ENCODE measurements at regions not wholly inside any gene's neighbourhood (a gene's known extent, or its start where the extent isn't known, plus 50 kb on each side); places are given as distances from the start of the nearest gene placed in this dataset.

- Histone ChIP-seq H3K4me3 (no peak overlapping the region), H3K27ac (no peak overlapping the region), H3K4me1 (replicated peaks in 1 of 2) (no peaks in the 10 kb centered on the region)
- in situ Hi-C loops (cut with MboI; ENCODE audit: low pct_unique_long_range_greater_than_20kb in 2 of 9, low sequenced_read_pairs in 9 of 9, unreplicated experiment in 9 of 9), result no loop called here
- no peak for ATAC-seq (replicated peaks in 6 of 8)
- 39 to 90% (median 76%) methylated on average over 4 to 12 of the region's 14 CpGs; no CpG with 5 or more reads in 3 of the 10 experiments for WGBS, 10 experiments
Measured at GRCh38 chr11:70844387-70844786, 408.0 kb downstream of the SHANK2 start.

GRCh38 chr11:70845591-70846041, 406.8 kb downstream of the SHANK2 start:
- WGBS, 10 experiments, result 0 to 85% (median 59%) methylated on average over 1 to 13 of the region's 16 CpGs
- H3K4me1 ChIP-seq (replicated peaks in 1 of 2), result no peaks in the 10 kb centered on the region
- in situ Hi-C loops (cut with MboI; ENCODE audit: low pct_unique_long_range_greater_than_20kb in 2 of 9, low sequenced_read_pairs in 9 of 9, unreplicated experiment in 9 of 9), result no loop called here
- no peak overlapping the region for H3K27ac ChIP-seq
- ATAC-seq (replicated peaks in 6 of 8), result no peak
- no peak overlapping the region for H3K4me3 ChIP-seq

- 37 to 100% (median 71%) methylated on average over 1 to 5 of the region's 22 CpGs; no CpG with 5 or more reads in 1 of the 10 experiments for WGBS, 10 experiments
- in situ Hi-C loops (cut with MboI; ENCODE audit: low pct_unique_long_range_greater_than_20kb in 2 of 9, low sequenced_read_pairs in 9 of 9, unreplicated experiment in 9 of 9), result no loop called here
- H3K27ac ChIP-seq, result no peak overlapping the region
- no peaks in the 10 kb centered on the region for H3K4me1 ChIP-seq (replicated peaks in 1 of 2)
- H3K4me3 ChIP-seq, result no peak overlapping the region
- ATAC-seq (replicated peaks in 6 of 8), result no peak
Measured at GRCh38 chr11:70846781-70847655, 405.4 kb downstream of the SHANK2 start.

- 35 to 100% (median 81%) methylated on average over 1 to 10 of the region's 13 CpGs; no CpG with 5 or more reads in 4 of the 10 experiments for WGBS, 10 experiments
- no peak for ATAC-seq (replicated peaks in 6 of 8)
- Histone ChIP-seq H3K27ac (no peak overlapping the region), H3K4me1 (replicated peaks in 1 of 2) (no peaks in the 10 kb centered on the region), H3K4me3 (no peak overlapping the region)
- in situ Hi-C loops (cut with MboI; ENCODE audit: low pct_unique_long_range_greater_than_20kb in 2 of 9, low sequenced_read_pairs in 9 of 9, unreplicated experiment in 9 of 9), result no loop called here
Measured at GRCh38 chr11:70848243-70848750, 404.1 kb downstream of the SHANK2 start.

- no peak for ATAC-seq (replicated peaks in 6 of 8)
- H3K4me3 ChIP-seq, result no peak overlapping the region
- WGBS, 10 experiments, result 50 to 80% (median 71%) methylated on average over 1 to 2 of the region's 3 CpGs; no CpG with 5 or more reads in 4 of the 10 experiments
- H3K27ac ChIP-seq, result no peak overlapping the region
- in situ Hi-C loops (cut with MboI; ENCODE audit: low pct_unique_long_range_greater_than_20kb in 2 of 9, low sequenced_read_pairs in 9 of 9, unreplicated experiment in 9 of 9), result no loop called here
- H3K4me1 ChIP-seq (replicated peaks in 1 of 2), result no peaks in the 10 kb centered on the region
Measured at GRCh38 chr11:70849031-70849430, 403.3 kb downstream of the SHANK2 start.

- ATAC-seq (replicated peaks in 6 of 8), result no peak
- no peak overlapping the region for H3K27ac ChIP-seq
- no peak overlapping the region for H3K4me3 ChIP-seq
- in situ Hi-C loops (cut with MboI; ENCODE audit: low pct_unique_long_range_greater_than_20kb in 2 of 9, low sequenced_read_pairs in 9 of 9, unreplicated experiment in 9 of 9), result no loop called here
- peaks cover 0 to 7% of the 10 kb centered on the region in 2 donors for H3K4me1 ChIP-seq (replicated peaks in 1 of 2)
- 0 to 100% (median 69%) methylated on average over 1 to 3 of the region's 3 CpGs; no CpG with 5 or more reads in 2 of the 10 experiments for WGBS, 10 experiments
Measured at GRCh38 chr11:70851308-70851707, 401.1 kb downstream of the SHANK2 start.

GRCh38 chr11:70851907-70852306, 400.5 kb downstream of the SHANK2 start:
- Histone ChIP-seq H3K27ac (no peak overlapping the region), H3K4me1 (replicated peaks in 1 of 2) (peaks cover 0 to 7% of the 10 kb centered on the region in 2 donors), H3K4me3 (no peak overlapping the region)
- 0 to 86% (median 78%) methylated on average over 1 to 7 of the region's 10 CpGs; no CpG with 5 or more reads in 4 of the 10 experiments for WGBS, 10 experiments
- in situ Hi-C loops (cut with MboI; ENCODE audit: low pct_unique_long_range_greater_than_20kb in 2 of 9, low sequenced_read_pairs in 9 of 9, unreplicated experiment in 9 of 9), result no loop called here
- ATAC-seq (replicated peaks in 6 of 8), result no peak

- 38 to 100% (median 82%) methylated on average over 1 to 15 of the region's 20 CpGs; no CpG with 5 or more reads in 2 of the 10 experiments for WGBS, 10 experiments
- Histone ChIP-seq H3K4me3 (no peak overlapping the region), H3K27ac (no peak overlapping the region), H3K4me1 (replicated peaks in 1 of 2) (peaks cover 0 to 7% of the 10 kb centered on the region in 2 donors)
- ATAC-seq (replicated peaks in 6 of 8), result peak in 4 of 8 experiments; percentile 22 to 42 (median 39)
- in situ Hi-C loops (cut with MboI; ENCODE audit: low pct_unique_long_range_greater_than_20kb in 2 of 9, low sequenced_read_pairs in 9 of 9, unreplicated experiment in 9 of 9), result no loop called here
Measured at GRCh38 chr11:70853068-70853769, 399.2 kb downstream of the SHANK2 start.

- in situ Hi-C loops (cut with MboI; ENCODE audit: low pct_unique_long_range_greater_than_20kb in 2 of 9, low sequenced_read_pairs in 9 of 9, unreplicated experiment in 9 of 9), result no loop called here
- peak in 1 of 8 experiments; percentile 54 for ATAC-seq (replicated peaks in 6 of 8)
- 0 to 100% (median 75%) methylated on average over 1 to 2 of the region's 2 CpGs; no CpG with 5 or more reads in 2 of the 10 experiments for whole genome bisulfite sequencing, 10 experiments
- Histone ChIP-seq H3K4me1 (replicated peaks in 1 of 2) (peaks cover 0 to 7% of the 10 kb centered on the region in 2 donors), H3K4me3 (no peak overlapping the region), H3K27ac (no peak overlapping the region)
Measured at GRCh38 chr11:70853770-70854108, 398.6 kb downstream of the SHANK2 start.

- no peak for ATAC-seq (replicated peaks in 6 of 8)
- in situ Hi-C loops (cut with MboI; ENCODE audit: low pct_unique_long_range_greater_than_20kb in 2 of 9, low sequenced_read_pairs in 9 of 9, unreplicated experiment in 9 of 9), result no loop called here
- H3K4me1 ChIP-seq (replicated peaks in 1 of 2), result peaks cover 0 to 7% of the 10 kb centered on the region in 2 donors
- H3K4me3 ChIP-seq, result no peak overlapping the region
- 0 to 100% (median 83%) methylated on average over 1 to 3 of the region's 3 CpGs; no CpG with 5 or more reads in 1 of the 10 experiments for WGBS, 10 experiments
- no peak overlapping the region for H3K27ac ChIP-seq
Measured at GRCh38 chr11:70854201-70854600, 398.2 kb downstream of the SHANK2 start.

GRCh38 chr11:70854901-70855556, 397.3 kb downstream of the SHANK2 start:
- 0 to 43% (median 0%) methylated on average over 1 to 6 of the region's 6 CpGs; no CpG with 5 or more reads in 7 of the 10 experiments for WGBS, 10 experiments
- in situ Hi-C loops (cut with MboI; ENCODE audit: low pct_unique_long_range_greater_than_20kb in 2 of 9, low sequenced_read_pairs in 9 of 9, unreplicated experiment in 9 of 9), result no loop called here
- peak in 5 of 8 experiments; percentile 27 to 83 (median 71) for ATAC-seq (replicated peaks in 6 of 8)
- H3K27ac ChIP-seq, result no peak overlapping the region
- H3K4me3 ChIP-seq, result no peak overlapping the region
- H3K4me1 ChIP-seq (replicated peaks in 1 of 2), result peaks cover 0 to 7% of the 10 kb centered on the region in 2 donors

- no peak for ATAC-seq (replicated peaks in 6 of 8)
- Histone ChIP-seq H3K27ac (no peak overlapping the region), H3K4me1 (replicated peaks in 1 of 2) (peaks cover 16 to 24% of the 10 kb centered on the region in 2 donors), H3K4me3 (no peak overlapping the region)
- in situ Hi-C loops (cut with MboI; ENCODE audit: low pct_unique_long_range_greater_than_20kb in 2 of 9, low sequenced_read_pairs in 9 of 9, unreplicated experiment in 9 of 9), result no loop called here
- WGBS, 10 experiments, result 40 to 100% (median 83%) methylated on average over 1 to 2 of the region's 3 CpGs; no CpG with 5 or more reads in 5 of the 10 experiments
Measured at GRCh38 chr11:70857894-70858293, 394.5 kb downstream of the SHANK2 start.
